ENCODE measurements at regions not wholly inside any gene's neighbourhood (a gene's known extent, or its start where the extent isn't known, plus 50 kb on each side); places are given as distances from the start of the nearest gene placed in this dataset.
"Not testable (repeated sequence)": the region's sequence is repeated elsewhere in the genome, so short reads cannot be mapped to it uniquely, and the experiment has no call there.

DNA sequence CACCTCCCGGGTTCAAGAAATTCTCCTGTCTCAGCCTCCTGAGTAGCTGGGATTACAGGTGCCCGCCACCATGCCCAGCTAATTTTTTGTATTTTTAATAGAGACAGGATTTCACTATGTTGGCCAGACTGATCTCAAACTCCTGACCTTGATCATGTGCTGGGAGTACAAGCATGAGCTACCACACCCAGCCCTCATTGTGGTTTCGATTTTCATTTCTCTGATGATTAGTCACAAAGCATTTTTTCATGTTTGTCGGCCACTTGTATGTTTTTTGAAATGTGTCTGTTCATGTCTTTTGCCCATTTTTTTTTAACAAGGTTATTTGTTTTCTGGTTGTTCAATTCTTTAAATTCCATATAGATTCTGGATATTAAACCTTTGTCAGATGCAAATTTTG, 138.2 kb upstream of the MSX2 start:
- not testable (repeated sequence) for TF ChIP-seq POLR2A, POLR2AphosphoS5 (IDR thresholded peaks at IDR 0.05; ENCODE audit: low read depth, low read length)

Measured in GM12892 (cell line).